Astrocyte (in vitro differentiated cells and primary cell): ENCODE measurements at regions not wholly inside any gene's neighbourhood (a gene's known extent, or its start where the extent isn't known, plus 50 kb on each side); places are given as distances from the start of the nearest gene placed in this dataset.
"Not testable (repeated sequence)": the region's sequence is repeated elsewhere in the genome, so short reads cannot be mapped to it uniquely, and the experiment has no call there.

Experiments
- DNase-seq: peaks from one replicate; pipeline ENCODE4 v3.0.0-alpha.2; 2010; ENCODE audit warnings: low read depth
- FAIRE-seq: peaks from 2 replicates; lab custom pipeline; 2011; peaks lifted over from hg19 to GRCh38; lab: Jason Lieb, UNC
- H2AFZ ChIP-seq: 2 replicates; pipeline ENCODE4 v1.6.0; 2012; ENCODE audit warnings: low read depth, low read length, inconsistent platforms
- H3K27ac ChIP-seq: 2 replicates; pipeline ENCODE4 v1.5.1; 2011; ENCODE audit warnings: low read depth, low read length, inconsistent platforms
- H3K27me3 ChIP-seq: 2 replicates; pipeline ENCODE4 v1.6.0; 2011; ENCODE audit warnings: low read length, inconsistent platforms; ENCODE audit not compliant: insufficient read depth
- H3K36me3 ChIP-seq: 2 replicates; pipeline ENCODE4 v1.5.1; 2011; ENCODE audit warnings: low read length, inconsistent platforms; ENCODE audit not compliant: insufficient read depth
- H3K4me1 ChIP-seq: 2 replicates; pipeline ENCODE4 v1.5.1; 2011; ENCODE audit warnings: low read length, inconsistent platforms; ENCODE audit not compliant: insufficient read depth
- H3K4me2 ChIP-seq: 2 replicates; pipeline ENCODE4 v1.6.0; 2012; ENCODE audit warnings: low read length, inconsistent platforms
- H3K4me3 ChIP-seq: 2 replicates; pipeline ENCODE4 v1.5.1; 2011; ENCODE audit warnings: low read depth, mild to moderate bottlenecking, low read length, inconsistent platforms; ENCODE audit not compliant: insufficient read depth
- H3K79me2 ChIP-seq: 2 replicates; pipeline ENCODE4 v1.6.0; 2012; ENCODE audit warnings: mild to moderate bottlenecking, low read length, inconsistent platforms; ENCODE audit not compliant: insufficient read depth
- H3K9ac ChIP-seq: 2 replicates; pipeline ENCODE4 v1.6.0; 2012; ENCODE audit warnings: mild to moderate bottlenecking, low read length, inconsistent platforms
- H3K9me3 ChIP-seq: 2 replicates; pipeline ENCODE4 v1.5.1; 2012; ENCODE audit warnings: low read depth, mild to moderate bottlenecking, low read length, inconsistent platforms; ENCODE audit not compliant: insufficient read depth
- H4K20me1 ChIP-seq: 2 replicates; pipeline ENCODE4 v1.6.0; 2012; ENCODE audit warnings: low read length, inconsistent platforms; ENCODE audit not compliant: insufficient read depth
- H3K27ac Mint-ChIP-seq: one replicate; pipeline ENCODE4 v1.8.0; 2021; ENCODE audit warnings: mild to moderate bottlenecking, mixed read lengths; ENCODE audit not compliant: unreplicated experiment
- H3K27me3 Mint-ChIP-seq: one replicate; pipeline ENCODE4 v1.8.0; 2021; ENCODE audit warnings: low read depth, mixed read lengths; ENCODE audit not compliant: unreplicated experiment
- H3K36me3 Mint-ChIP-seq: one replicate; pipeline ENCODE4 v1.8.0; 2021; ENCODE audit warnings: low read depth, mixed read lengths; ENCODE audit not compliant: unreplicated experiment
- H3K4me1 Mint-ChIP-seq: one replicate; pipeline ENCODE4 v1.8.0; 2021; ENCODE audit warnings: low read depth, mixed read lengths; ENCODE audit not compliant: unreplicated experiment
- H3K4me3 Mint-ChIP-seq: one replicate; pipeline ENCODE4 v1.8.0; 2021; ENCODE audit warnings: mild to moderate bottlenecking, moderate library complexity, mixed read lengths; ENCODE audit not compliant: unreplicated experiment
- H3K9me3 Mint-ChIP-seq: one replicate; pipeline ENCODE4 v1.8.0; 2021; ENCODE audit warnings: mild to moderate bottlenecking, mixed read lengths; ENCODE audit not compliant: unreplicated experiment
- CTCF ChIP-seq: IDR thresholded peaks from 2 replicates; pipeline ENCODE4 v1.5.1; 2011; ENCODE audit warnings: low read depth, mild to moderate bottlenecking, inconsistent platforms, low read length, moderate library complexity; ENCODE audit not compliant: insufficient read depth
- EZH2 ChIP-seq: IDR thresholded peaks from 2 replicates; pipeline ENCODE4 v1.6.1; 2012; ENCODE audit warnings: mild to moderate bottlenecking, low read length, inconsistent platforms; ENCODE audit not compliant: insufficient read depth

- Histone ChIP-seq H3K9ac (no peak overlapping the region), H3K27ac (no peak overlapping the region), H3K36me3 (no peaks in the 10 kb centered on the region), H4K20me1 (no peaks in the 10 kb centered on the region), H3K9me3 (peaks cover 2% of the 10 kb centered on the region), H3K4me1 (no peaks in the 10 kb centered on the region), H2AFZ (no peak overlapping the region), H3K79me2 (no peaks in the 10 kb centered on the region), H3K4me2 (no peak overlapping the region), H3K4me3 (no peak overlapping the region), H3K27me3 (no peaks in the 10 kb centered on the region)
- Mint-ChIP-seq H3K27me3 (no peaks in the 10 kb centered on the region), H3K4me3 (no peak overlapping the region), H3K4me1 (no peaks in the 10 kb centered on the region), H3K36me3 (peaks cover 4% of the 10 kb centered on the region), H3K9me3 (peaks cover 15% of the 10 kb centered on the region), H3K27ac (no peak overlapping the region)
- no peak for DNase-seq
- no peak for TF ChIP-seq CTCF
- TF ChIP-seq EZH2 = no peak
- FAIRE-seq = no peak
These were observed 451.7 kb upstream of the PITX2 start for GRCh38 chr4:111074523-111075114.

- H3K4me1 ChIP-seq, H3K27me3 ChIP-seq, H3K4me1 Mint-ChIP-seq, H3K9ac ChIP-seq, H3K27ac Mint-ChIP-seq, H3K9me3 ChIP-seq, H2AFZ ChIP-seq, H4K20me1 ChIP-seq, H3K4me3 Mint-ChIP-seq, DNase-seq, H3K36me3 Mint-ChIP-seq, H3K36me3 ChIP-seq, H3K79me2 ChIP-seq, H3K27ac ChIP-seq, H3K27me3 Mint-ChIP-seq, FAIRE-seq, H3K4me3 ChIP-seq, H3K4me2 ChIP-seq: not testable (repeated sequence)
- H3K9me3 Mint-ChIP-seq = peaks cover 20% of the 10 kb centered on the region
These were observed 453.4 kb upstream of the PITX2 start for GRCh38 chr4:111076299-111076698.

GRCh38 chr4:111108153-111108552, 485.3 kb upstream of the PITX2 start:
- no peak overlapping the region for H3K27ac Mint-ChIP-seq
- TF ChIP-seq EZH2 = no peak
- TF ChIP-seq CTCF = no peak
- no peak for FAIRE-seq
- Histone ChIP-seq H4K20me1 (no peaks in the 10 kb centered on the region), H3K9ac (no peak overlapping the region), H3K4me3 (no peak overlapping the region), H3K4me1 (no peaks in the 10 kb centered on the region), H3K27me3 (no peaks in the 10 kb centered on the region), H3K36me3 (no peaks in the 10 kb centered on the region), H2AFZ (no peak overlapping the region), H3K27ac (no peak overlapping the region), H3K4me2 (no peak overlapping the region), H3K9me3 (no peaks in the 10 kb centered on the region), H3K79me2 (no peaks in the 10 kb centered on the region)
- H3K4me3 Mint-ChIP-seq = no peak overlapping the region
- no peak for DNase-seq
- H3K36me3 Mint-ChIP-seq = no peaks in the 10 kb centered on the region
- no peaks in the 10 kb centered on the region for H3K9me3 Mint-ChIP-seq
- no peaks in the 10 kb centered on the region for H3K27me3 Mint-ChIP-seq
- H3K4me1 Mint-ChIP-seq = peaks cover 2% of the 10 kb centered on the region
